Trophoblast cell (in vitro differentiated cells and primary cell): ENCODE measurements at regions not wholly inside any gene's neighbourhood (a gene's known extent, or its start where the extent isn't known, plus 50 kb on each side); places are given as distances from the start of the nearest gene placed in this dataset.

Source experiments
- DNase-seq, 2 donors: peaks; one replicate each; pipeline ENCODE4 v3.0.0-alpha.2; 2016
- H2AFZ ChIP-seq: 2 replicates; pipeline ENCODE4 v1.6.1; 2013; ENCODE audit warnings: low read length, moderate library complexity, mild to moderate bottlenecking; ENCODE audit not compliant: insufficient read depth, poor library complexity
- H2AK5ac ChIP-seq: 2 replicates; pipeline ENCODE4 v1.6.1; 2013; ENCODE audit warnings: mild to moderate bottlenecking, low read length
- H2BK120ac ChIP-seq: 2 replicates; pipeline ENCODE4 v1.6.1; 2013; ENCODE audit warnings: low read length, mild to moderate bottlenecking, moderate library complexity; ENCODE audit not compliant: insufficient read depth, poor library complexity
- H2BK12ac ChIP-seq: 2 replicates; pipeline ENCODE4 v1.6.1; 2013; ENCODE audit warnings: mild to moderate bottlenecking, low read length, moderate library complexity
- H2BK5ac ChIP-seq: 2 replicates; pipeline ENCODE4 v1.6.1; 2013; ENCODE audit warnings: low read length, low read depth, moderate library complexity, mild to moderate bottlenecking; ENCODE audit not compliant: poor library complexity
- H3K14ac ChIP-seq: 2 replicates; pipeline ENCODE4 v1.6.1; 2013; ENCODE audit warnings: mild to moderate bottlenecking, low read length
- H3K18ac ChIP-seq: 2 replicates; pipeline ENCODE4 v1.6.1; 2013; ENCODE audit warnings: mild to moderate bottlenecking, low read length
- H3K23ac ChIP-seq: 2 replicates; pipeline ENCODE4 v1.6.1; 2013; ENCODE audit warnings: low read length
- H3K27ac ChIP-seq: 2 replicates; pipeline ENCODE4 v1.5.1; 2013; ENCODE audit warnings: low read depth, mild to moderate bottlenecking, inconsistent platforms, low read length, moderate library complexity
- H3K27me3 ChIP-seq: 2 replicates; pipeline ENCODE4 v1.6.1; 2013; ENCODE audit warnings: inconsistent platforms, mild to moderate bottlenecking, low read length, moderate library complexity; ENCODE audit not compliant: insufficient read depth
- H3K36me3 ChIP-seq, 2 experiments: 1 replicate in 1 of 2; 2 replicates in 1 of 2; pipeline ENCODE4 v1.6.1; 2013; ENCODE audit warnings: low read length in 2 of 2, mild to moderate bottlenecking in 2 of 2, moderate library complexity in 1 of 2; ENCODE audit not compliant: insufficient read depth in 2 of 2, control insufficient read depth in 1 of 2
- H3K4ac ChIP-seq: 2 replicates; pipeline ENCODE4 v1.6.1; 2013; ENCODE audit warnings: low read depth, mild to moderate bottlenecking, low read length, moderate library complexity
- H3K4me1 ChIP-seq, 2 experiments: 1 replicate in 1 of 2; 2 replicates in 1 of 2; pipeline ENCODE4 v1.6.1; 2013; ENCODE audit warnings: low read length in 2 of 2, mild to moderate bottlenecking in 2 of 2, moderate library complexity in 1 of 2; ENCODE audit not compliant: insufficient read depth in 2 of 2, control insufficient read depth in 1 of 2
- H3K4me2 ChIP-seq: 2 replicates; pipeline ENCODE4 v1.6.1; 2013; ENCODE audit warnings: inconsistent platforms, mild to moderate bottlenecking, low read length, moderate library complexity
- H3K4me3 ChIP-seq: 2 replicates; pipeline ENCODE4 v1.5.1; 2013; ENCODE audit warnings: mild to moderate bottlenecking, low read depth, low read length, inconsistent platforms
- H3K79me1 ChIP-seq: one replicate; pipeline ENCODE4 v1.6.1; 2013; ENCODE audit warnings: low read length
- H3K79me2 ChIP-seq: 2 replicates; pipeline ENCODE4 v1.6.1; 2013; ENCODE audit warnings: low read length, mild to moderate bottlenecking; ENCODE audit not compliant: control insufficient read depth, insufficient read depth, poor library complexity
- H3K9ac ChIP-seq: 2 replicates; pipeline ENCODE4 v1.6.1; 2013; ENCODE audit warnings: mild to moderate bottlenecking, low read length
- H3K9me3 ChIP-seq: 2 replicates; pipeline ENCODE4 v1.6.1; 2013; ENCODE audit warnings: low read depth, mild to moderate bottlenecking, control low read depth, inconsistent platforms, low read length; ENCODE audit not compliant: insufficient read depth
- H4K12ac ChIP-seq: 2 replicates; pipeline ENCODE4 v1.6.1; 2013; ENCODE audit warnings: low read depth, mild to moderate bottlenecking, low read length, moderate library complexity
- H4K8ac ChIP-seq: 2 replicates; pipeline ENCODE4 v1.6.1; 2013; ENCODE audit warnings: low read depth, mild to moderate bottlenecking, low read length, moderate library complexity
- H4K91ac ChIP-seq: one replicate; pipeline ENCODE4 v1.6.1; 2013; ENCODE audit warnings: low read depth, mild to moderate bottlenecking, low read length, moderate library complexity
- WGBS: extraction: QIAGEN DNeasy Blood & Tissue Kit; methylation state at CpG from one replicate; pipeline ENCODE4 v1.1.7; 2013; ENCODE audit warnings: missing lambda C conversion rate; ENCODE audit not compliant: insufficient read length, insufficient coverage; ENCODE audit errors: extremely low coverage; 5-methylcytosine and 5-hydroxymethylcytosine counted together

- no peak overlapping the region for H2BK5ac ChIP-seq
- no peak overlapping the region for H3K23ac ChIP-seq
- WGBS, result no CpG with 5 or more reads among the region's 3 CpGs
- no peaks in the 10 kb centered on the region for H3K9me3 ChIP-seq
- no peak overlapping the region for H3K18ac ChIP-seq
- no peak overlapping the region for H2AFZ ChIP-seq
- H3K4me3 ChIP-seq, result no peak overlapping the region
- no peak overlapping the region for H3K14ac ChIP-seq
- no peak overlapping the region for H4K12ac ChIP-seq
- no peak overlapping the region for H2BK12ac ChIP-seq
- no peaks in the 10 kb centered on the region for H3K79me2 ChIP-seq
- H3K36me3 ChIP-seq, result no peaks in the 10 kb centered on the region
- no peak overlapping the region for H2BK120ac ChIP-seq
- no peak overlapping the region for H3K9ac ChIP-seq
- H3K27me3 ChIP-seq, result no peaks in the 10 kb centered on the region
- DNase-seq, result no peak
- no peak overlapping the region for H3K27ac ChIP-seq
- H3K4me1 ChIP-seq, result no peaks in the 10 kb centered on the region
- H3K79me1 ChIP-seq, result peaks cover 3% of the 10 kb centered on the region
- H2AK5ac ChIP-seq, result no peak overlapping the region
- H3K4me2 ChIP-seq, result no peak overlapping the region
- H3K4ac ChIP-seq, result no peak overlapping the region
- no peak overlapping the region for H4K8ac ChIP-seq
- H4K91ac ChIP-seq, result no peak overlapping the region
Observed at GRCh38 chr13:80086304-80086721, 254.6 kb downstream of the SPRY2 start.

GRCh38 chr13:80083853-80084676 is 256.9 kb downstream of the SPRY2 start:
- Histone ChIP-seq H3K4ac (no peak overlapping the region), H3K79me2 (no peaks in the 10 kb centered on the region), H3K4me3 (no peak overlapping the region), H3K18ac (no peak overlapping the region), H4K8ac (no peak overlapping the region), H3K27ac (no peak overlapping the region), H4K91ac (peak overlapping the region; percentile 28), H3K9ac (no peak overlapping the region), H2BK120ac (peak overlapping the region; percentile 51), H2AFZ (no peak overlapping the region), H3K4me1 (no peaks in the 10 kb centered on the region), H3K4me2 (no peak overlapping the region), H2AK5ac (no peak overlapping the region), H3K9me3 (no peaks in the 10 kb centered on the region), H3K14ac (no peak overlapping the region), H3K36me3 (no peaks in the 10 kb centered on the region), H4K12ac (no peak overlapping the region), H3K79me1 (peaks cover 3% of the 10 kb centered on the region), H3K27me3 (no peaks in the 10 kb centered on the region), H2BK12ac (peak overlapping the region; percentile 69), H3K23ac (no peak overlapping the region), H2BK5ac (no peak overlapping the region)
- no CpG with 5 or more reads among the region's 4 CpGs for WGBS
- DNase-seq, result peak in 1 of 2 donors; percentile 56

- H4K12ac ChIP-seq, result no peak overlapping the region
- H2BK5ac ChIP-seq, result peak overlapping the region; percentile 21
- no peak overlapping the region for H3K18ac ChIP-seq
- H2AFZ ChIP-seq, result no peak overlapping the region
- H3K14ac ChIP-seq, result no peak overlapping the region
- peak overlapping the region; percentile 47 for H4K8ac ChIP-seq
- peak overlapping the region; percentile 28 for H4K91ac ChIP-seq
- H3K27ac ChIP-seq, result no peak overlapping the region
- no CpG with 5 or more reads among the region's 6 CpGs for WGBS
- no peaks in the 10 kb centered on the region for H3K79me2 ChIP-seq
- H3K4me2 ChIP-seq, result no peak overlapping the region
- H3K4me1 ChIP-seq, result no peaks in the 10 kb centered on the region
- H3K9me3 ChIP-seq, result no peaks in the 10 kb centered on the region
- no peak overlapping the region for H2AK5ac ChIP-seq
- no peak overlapping the region for H3K4me3 ChIP-seq
- no peak overlapping the region for H3K23ac ChIP-seq
- no peaks in the 10 kb centered on the region for H3K27me3 ChIP-seq
- peak overlapping the region; percentile 69 for H2BK12ac ChIP-seq
- H2BK120ac ChIP-seq, result peak overlapping the region; percentile 51
- no peak overlapping the region for H3K9ac ChIP-seq
- no peak for DNase-seq
- H3K79me1 ChIP-seq, result peaks cover 3% of the 10 kb centered on the region
- H3K36me3 ChIP-seq, result no peaks in the 10 kb centered on the region
- no peak overlapping the region for H3K4ac ChIP-seq
Observed at GRCh38 chr13:80083081-80083852, 257.7 kb downstream of the SPRY2 start.

- Histone ChIP-seq H3K14ac (no peak overlapping the region), H2AFZ (no peak overlapping the region), H3K36me3 (no peaks in the 10 kb centered on the region), H3K9me3 (no peaks in the 10 kb centered on the region), H2BK120ac (no peak overlapping the region), H2BK5ac (no peak overlapping the region), H2BK12ac (peak overlapping the region; percentile 42), H3K18ac (no peak overlapping the region), H3K4me1 (no peaks in the 10 kb centered on the region), H2AK5ac (no peak overlapping the region), H3K27ac (no peak overlapping the region), H4K91ac (no peak overlapping the region), H3K27me3 (no peaks in the 10 kb centered on the region), H4K8ac (no peak overlapping the region), H3K79me2 (no peaks in the 10 kb centered on the region), H3K4me3 (no peak overlapping the region), H3K79me1 (peaks cover 3% of the 10 kb centered on the region), H3K23ac (no peak overlapping the region), H3K4ac (no peak overlapping the region), H4K12ac (no peak overlapping the region), H3K9ac (no peak overlapping the region), H3K4me2 (no peak overlapping the region)
- DNase-seq, result no peak
Observed at GRCh38 chr13:80082396-80083080, 258.4 kb downstream of the SPRY2 start.
